Right renal cortex interstitium (tissue), 3 donors: ENCODE measurements at regions not wholly inside any gene's neighbourhood (a gene's known extent, or its start where the extent isn't known, plus 50 kb on each side); places are given as distances from the start of the nearest gene placed in this dataset.
"Not testable (repeated sequence)": the region's sequence is repeated elsewhere in the genome, so short reads cannot be mapped to it uniquely, and the experiment has no call there.

Experiments used
- DNase-seq, 3 donors: peaks; one replicate each; pipeline ENCODE4 v3.0.0-alpha.2; 2013; ENCODE audit warnings: low read depth in 3 of 3, low spot score in 2 of 3

DNA sequence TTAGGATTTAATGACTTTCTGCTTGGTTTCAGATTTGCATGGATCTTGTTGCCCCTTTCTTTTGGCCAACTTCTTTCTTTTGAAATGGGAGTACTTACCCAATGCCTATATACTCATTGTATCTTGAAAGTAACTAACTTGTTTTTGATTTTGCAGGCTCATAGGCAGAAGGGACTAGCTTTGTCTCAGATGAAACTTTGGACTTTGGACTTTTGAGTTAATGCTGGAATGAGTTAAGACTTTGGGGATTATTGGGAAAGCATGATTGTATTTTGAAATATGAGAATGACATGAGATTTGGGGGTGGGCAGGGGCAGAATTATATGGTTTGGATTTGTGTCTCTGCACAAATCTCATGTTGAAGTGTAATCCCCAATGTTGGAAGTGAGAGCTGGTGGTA, 657.1 kb downstream of the TMTC2 start:
- DNase-seq = no peak

DNA sequence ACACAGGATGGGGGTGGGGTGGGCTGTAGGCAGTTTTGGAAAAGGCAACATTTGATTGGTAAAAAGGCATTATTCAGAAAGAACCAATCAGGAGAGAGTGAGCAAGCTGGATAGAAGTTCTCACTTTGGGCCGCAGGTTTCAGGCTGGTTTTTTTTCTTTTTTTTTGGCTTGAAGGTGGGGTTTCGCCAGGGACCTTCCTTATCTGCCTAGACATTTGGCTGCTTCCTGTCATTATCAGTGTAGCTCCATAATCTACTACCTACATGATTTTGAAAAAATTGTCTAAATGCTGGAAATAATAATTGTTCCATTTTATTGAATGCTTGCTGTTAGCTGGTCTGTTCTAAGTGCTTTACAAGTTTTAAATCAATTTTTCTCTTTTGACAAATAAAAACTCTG, 649.0 kb downstream of the TMTC2 start:
- DNase-seq = no peak

DNA sequence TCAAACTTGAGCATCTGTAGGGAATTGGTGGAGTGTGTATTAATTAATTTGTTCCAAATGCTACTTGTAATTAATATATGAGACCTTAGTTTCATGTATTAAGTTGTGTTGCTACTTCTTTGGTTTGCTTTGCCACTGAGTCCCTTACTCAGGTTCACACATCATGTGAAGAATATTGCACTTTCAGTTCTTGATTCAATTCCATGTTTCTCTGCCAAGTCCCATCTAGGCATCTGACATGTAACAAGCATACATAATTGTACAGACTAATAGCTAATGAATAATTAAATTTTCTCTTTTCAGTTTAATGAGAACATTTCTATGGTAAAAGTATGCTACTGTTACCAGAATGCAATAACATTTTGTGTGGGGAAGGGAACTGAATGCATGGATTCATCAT, 640.0 kb downstream of the TMTC2 start:
- DNase-seq = no peak

DNA sequence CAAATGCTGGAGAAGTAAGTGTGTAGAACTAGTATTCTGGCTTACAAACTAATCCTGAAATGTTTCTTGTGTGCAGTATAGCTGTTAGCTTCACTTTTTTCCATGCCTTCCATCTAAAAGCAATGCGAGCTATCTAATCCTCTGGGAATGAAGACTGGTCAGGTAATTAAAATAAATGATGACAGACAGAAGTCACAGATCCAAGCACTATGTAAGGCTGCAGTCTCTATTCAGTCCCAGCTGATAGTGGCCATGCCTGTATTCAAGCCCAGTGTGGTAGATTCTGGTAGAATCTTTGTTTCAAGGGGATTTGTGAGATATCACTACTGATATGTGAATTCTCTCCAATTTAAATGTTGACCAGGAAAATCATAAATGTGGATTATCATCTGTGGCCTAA, 637.2 kb downstream of the TMTC2 start:
- no peak for DNase-seq

DNA sequence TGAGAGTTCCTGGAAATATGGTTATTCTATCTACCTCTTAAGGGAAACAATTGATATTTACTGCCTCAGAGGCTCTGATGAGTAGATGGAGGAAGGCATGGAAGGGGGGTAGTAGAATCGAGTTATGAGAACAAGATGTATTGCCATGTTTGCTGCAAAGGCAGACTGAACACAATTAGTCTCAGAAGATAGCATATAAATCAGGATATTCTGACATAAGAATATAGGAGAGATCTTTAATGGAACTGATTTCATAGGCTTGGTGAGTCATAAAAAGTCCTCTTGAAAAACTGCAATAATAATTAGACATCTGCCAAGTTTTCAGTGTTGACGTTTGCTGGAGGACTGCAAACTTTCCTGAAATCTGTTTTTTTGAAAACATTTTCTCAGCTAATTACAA, 636.1 kb downstream of the TMTC2 start:
- no peak for DNase-seq

DNA sequence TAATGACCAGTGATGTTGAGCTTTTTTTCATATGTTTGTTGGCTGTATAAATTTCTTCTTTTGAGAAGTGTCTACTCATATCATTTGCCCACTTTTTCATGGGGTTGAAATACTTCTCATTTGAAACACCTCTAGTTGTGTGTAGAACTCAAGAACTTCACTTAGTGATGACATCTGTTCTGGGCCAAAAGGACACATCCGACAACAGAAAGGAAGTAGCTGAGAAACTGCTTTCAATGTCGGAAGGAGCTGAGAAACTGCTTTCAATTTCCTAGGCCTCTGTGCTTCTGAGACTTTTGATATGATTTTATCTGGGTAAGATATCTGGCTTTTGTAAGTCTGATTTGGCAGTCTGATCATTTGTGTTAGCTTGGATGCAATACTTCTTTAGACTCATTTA, 635.3 kb downstream of the TMTC2 start:
- no peak for DNase-seq

DNA sequence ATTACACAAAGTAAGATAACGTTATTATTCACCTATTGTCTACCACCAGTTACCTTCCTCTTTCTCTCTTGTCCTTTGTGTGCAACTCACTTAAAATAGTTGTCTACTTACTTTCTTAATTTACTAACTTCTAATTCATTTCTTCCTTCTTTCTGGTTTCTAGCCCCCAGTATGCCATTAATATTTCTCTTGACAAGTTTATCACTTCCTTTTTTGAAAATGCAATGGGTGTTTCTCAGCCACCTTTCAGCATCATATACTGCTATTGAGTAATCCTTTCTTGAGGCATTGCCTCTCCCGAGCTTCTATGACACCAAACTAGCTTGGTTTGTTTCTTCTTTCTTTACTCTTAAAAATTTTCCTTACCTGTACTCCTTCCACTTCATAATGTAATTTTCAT, 633.6 kb downstream of the TMTC2 start:
- no peak for DNase-seq

DNA sequence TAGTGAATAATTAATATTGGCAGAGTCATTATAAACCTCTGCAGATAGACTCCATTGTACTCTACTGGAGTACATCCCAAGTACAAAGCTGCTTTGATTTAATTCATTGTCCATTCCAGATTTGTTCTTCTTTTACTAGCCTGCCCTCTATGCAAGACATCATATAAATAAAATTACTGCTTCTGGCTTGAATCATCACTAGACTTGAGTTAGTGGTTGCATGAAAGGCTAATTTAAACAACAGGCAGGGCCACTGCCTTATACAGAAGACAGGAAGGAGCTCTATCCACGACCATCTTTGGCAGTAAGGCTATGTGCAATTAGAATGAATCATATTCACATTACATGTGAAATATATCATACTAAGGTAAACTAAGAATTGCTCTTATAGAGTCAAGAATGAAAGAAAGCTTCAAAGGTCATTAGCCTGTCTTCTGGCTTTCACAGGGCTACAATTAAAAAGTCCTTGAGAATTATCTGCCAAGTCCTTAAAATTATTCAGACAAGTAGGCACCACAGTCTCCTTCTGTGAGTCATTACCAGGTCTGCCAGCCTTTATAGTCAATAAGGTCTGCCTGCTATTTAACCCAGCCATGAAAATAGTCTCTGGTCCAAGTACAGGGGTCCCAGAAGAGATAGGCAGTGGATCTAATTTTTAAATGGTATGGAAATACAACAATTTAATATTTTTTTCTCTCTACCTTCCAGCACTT, 631.8 kb downstream of the TMTC2 start:
- no peak for DNase-seq

DNA sequence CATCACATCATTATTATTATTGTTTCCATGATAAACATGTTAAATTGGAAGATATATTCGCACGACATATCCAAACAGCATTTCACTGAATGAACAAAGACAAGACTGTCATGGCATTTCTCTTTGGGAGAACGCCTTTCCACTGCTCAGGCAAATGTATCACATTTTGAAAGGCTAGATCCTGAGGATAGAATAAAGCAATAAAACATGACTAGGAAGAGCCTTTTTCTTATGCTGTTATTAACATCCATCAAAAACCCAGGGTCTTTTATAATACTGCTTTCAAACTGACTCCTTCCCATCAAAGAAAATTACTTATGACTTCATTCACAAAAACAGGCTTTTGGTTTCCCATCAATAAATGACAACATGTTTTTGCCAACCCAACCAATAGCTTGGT, 630.9 kb downstream of the TMTC2 start:
- DNase-seq = no peak

DNA sequence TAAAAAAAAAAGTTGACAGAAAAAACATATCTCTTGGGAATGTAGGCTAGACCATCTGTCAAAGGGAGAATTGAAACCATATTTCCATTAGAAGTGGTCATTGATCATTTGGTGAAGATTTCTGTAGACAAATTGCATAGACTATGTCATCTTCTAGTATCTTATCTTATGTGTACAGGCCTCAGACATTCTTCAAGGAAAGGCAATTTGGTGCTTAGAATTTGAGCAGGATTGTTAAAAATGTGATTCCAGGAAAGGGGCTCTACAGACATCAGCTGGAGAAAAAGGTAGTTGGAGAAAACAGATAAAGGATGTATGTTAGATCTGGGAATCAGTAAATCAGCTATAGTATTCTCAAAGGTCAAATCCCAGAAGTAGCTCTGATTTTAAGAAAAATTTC, 627.1 kb downstream of the TMTC2 start:
- no peak for DNase-seq

DNA sequence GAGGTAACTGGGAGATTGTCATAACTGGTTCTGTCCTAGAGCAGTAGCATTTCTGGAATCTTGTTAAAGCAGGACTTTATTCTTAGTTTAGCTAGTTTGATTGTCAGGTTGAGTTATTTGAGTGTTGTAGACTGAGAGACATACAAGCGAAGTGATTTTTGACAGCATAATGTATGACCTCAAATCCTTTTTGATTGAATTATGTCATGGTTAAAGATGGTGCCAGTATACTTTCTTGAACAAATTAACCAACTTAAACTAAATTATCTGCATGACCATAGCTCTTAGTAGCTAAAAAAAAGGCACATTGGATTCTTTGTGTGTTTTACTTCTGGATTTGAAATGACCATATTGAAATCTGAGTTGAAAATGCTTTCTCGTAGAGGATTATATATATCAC, 626.6 kb downstream of the TMTC2 start:
- DNase-seq = no peak

DNA sequence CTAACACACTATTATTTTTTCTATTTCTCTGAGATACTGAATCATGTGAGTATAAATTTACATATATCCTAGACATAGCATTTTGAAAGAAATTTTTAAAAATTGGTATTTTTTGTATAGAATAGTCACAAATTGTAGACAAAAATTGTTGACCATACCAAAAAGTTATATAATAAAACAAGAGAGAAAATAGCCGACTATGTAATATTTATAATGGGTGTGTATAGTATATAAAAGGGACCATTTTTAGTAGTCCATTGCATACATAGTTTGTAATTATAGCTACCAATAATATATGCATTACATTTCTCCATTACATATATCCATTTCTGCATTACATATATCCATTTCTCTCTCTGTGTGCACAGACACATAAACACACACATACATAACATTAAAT, 590.2 kb downstream of the TMTC2 start:
- no peak for DNase-seq

DNA sequence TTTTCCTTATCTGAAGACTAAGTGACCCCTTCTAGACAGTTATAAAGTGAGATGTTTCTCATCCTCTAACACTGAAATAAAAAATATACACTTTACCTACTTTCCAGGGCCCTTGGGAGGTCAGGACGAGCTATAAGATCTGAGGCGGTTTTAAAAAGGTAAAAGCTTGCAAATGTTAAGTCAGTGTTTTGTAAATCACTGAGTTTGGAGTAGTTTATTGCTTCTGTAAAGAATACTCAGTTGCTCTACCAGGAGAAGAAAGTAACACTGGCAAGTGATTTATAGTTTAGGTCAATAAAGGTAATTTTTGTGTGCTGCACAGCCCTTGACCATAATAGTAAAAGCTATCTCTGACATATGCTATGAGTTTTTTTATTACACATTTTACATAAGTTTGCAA, 584.5 kb downstream of the TMTC2 start:
- DNase-seq = no peak

DNA sequence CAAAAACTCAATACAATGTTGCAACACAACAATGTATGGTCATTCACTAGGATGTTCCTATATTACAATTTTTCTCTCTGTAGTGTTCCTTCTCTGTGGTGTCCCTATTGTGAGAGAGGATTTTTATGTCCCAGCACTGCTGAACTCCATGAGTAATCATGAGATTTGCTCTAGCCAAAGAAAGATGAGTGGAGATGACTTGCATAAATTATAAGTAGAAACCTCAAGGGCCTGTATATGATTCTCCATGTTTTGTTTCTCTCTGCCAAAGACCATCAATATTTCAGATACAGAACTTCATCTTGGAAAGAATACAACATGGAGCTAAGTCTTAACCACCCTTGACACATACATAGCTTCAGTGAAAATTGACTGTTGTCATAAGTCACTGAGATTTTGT, 579.1 kb downstream of the TMTC2 start:
- no peak for DNase-seq

DNA sequence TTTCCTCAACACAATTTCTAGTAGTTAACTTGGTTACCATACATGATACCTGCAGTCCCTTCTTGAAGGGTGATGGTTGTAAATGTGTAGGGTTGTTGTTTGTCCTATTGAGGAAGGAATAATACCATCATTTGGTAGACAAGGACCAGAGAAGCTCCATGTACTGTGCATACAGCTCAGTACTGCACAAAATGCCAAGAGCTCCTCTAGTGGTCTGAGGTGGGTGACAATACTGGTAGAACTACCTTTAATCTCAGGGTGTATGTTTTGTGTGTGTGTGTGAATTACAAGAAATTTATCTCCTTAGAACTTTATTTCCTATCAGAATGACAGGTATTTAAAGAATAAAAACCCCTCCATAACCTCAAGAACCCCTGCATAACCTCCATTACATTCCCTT, 575.3 kb downstream of the TMTC2 start:
- DNase-seq = no peak

DNA sequence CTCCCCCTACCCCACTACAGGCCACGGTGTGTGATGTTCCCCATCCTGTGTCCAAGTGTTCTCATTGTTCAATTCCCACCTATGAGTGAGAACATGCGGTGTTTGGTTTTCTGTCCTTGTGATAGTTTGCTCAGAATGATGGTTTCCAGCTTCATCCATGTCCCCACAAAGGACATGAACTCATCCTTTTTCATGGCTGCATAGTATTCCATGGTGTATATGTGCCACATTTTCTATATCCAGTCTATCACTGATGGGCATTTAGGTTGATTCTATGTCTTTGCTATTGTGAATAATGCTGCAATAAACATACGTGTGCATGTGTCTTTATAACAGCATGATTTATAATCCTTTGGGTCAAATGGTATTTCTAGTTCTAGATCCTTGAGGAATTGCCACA, 573.4 kb downstream of the TMTC2 start:
- not testable (repeated sequence) for DNase-seq

DNA sequence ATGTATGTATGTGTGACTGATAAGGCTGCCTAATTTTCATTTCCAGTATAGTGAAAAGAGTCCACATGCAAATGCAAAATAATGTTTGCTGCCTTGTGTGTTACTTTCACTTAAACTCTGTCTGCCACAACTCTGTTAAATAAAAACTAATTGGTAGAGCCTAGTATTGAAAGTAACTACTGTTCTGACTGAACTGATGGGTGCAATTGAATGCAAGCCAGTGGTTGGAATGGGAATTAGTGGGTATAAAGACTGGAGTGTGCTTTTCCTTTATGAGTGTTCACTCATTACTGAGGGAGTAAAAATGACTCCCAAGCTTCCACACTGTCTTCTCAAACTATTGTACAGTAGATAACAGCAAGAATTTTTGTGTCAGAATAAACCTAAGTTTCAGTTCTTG, 571.0 kb downstream of the TMTC2 start:
- no peak for DNase-seq

DNA sequence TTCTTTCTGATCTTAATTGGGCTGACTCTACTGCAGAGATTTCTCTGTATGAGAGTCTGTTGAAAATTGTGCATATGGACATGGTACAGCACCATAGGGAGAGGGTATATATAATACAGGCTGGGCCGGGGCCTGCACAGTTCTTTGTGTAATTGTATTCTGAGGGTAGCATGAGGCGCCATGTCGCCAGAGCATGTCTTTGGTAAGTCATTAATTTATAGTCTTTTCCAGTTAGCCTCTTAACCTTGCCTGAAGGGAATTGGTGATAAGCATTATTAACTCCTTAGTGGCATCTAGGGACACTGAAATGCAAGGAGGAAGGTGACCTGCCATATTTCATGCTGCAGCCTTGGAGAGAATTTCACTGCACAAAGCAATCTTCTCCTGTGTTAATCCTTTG, 569.9 kb downstream of the TMTC2 start:
- DNase-seq = no peak

DNA sequence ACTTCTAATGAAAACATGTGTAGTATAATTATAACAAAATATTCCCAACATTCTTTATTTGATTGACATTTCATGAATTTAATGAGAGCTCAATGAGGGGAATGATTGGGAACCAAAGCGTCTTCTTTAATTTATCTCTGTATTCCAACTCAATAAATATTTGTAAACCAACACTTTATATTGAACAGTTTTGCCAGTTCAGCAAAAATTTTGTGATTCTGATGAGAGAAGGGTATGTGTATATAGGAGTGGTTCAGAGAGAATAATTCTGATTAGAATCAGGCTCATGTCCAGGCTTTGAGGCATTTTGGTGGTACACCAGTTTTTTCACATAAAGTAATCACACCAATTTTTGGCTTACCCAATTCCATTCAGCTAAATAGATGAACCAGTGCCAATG, 564.2 kb downstream of the TMTC2 start:
- no peak for DNase-seq

DNA sequence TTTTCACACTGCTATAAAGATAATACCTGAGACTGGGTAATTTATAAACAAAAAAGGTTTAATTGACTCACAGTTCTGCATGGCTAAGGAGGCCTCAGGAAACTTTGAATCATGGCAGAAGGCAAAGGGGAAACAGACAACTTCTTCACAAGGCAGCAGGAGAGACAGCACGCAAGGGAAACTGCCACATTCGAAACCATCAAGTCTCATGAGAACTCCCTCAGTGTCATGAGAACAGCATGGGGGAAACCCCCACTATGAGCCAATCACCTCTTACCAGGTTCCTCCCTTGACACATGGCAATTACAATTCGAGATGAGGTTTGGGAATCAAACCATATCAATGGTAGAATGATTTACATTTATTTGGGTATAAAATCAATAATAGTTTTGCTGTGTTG, 558.5 kb downstream of the TMTC2 start:
- DNase-seq = no peak

DNA sequence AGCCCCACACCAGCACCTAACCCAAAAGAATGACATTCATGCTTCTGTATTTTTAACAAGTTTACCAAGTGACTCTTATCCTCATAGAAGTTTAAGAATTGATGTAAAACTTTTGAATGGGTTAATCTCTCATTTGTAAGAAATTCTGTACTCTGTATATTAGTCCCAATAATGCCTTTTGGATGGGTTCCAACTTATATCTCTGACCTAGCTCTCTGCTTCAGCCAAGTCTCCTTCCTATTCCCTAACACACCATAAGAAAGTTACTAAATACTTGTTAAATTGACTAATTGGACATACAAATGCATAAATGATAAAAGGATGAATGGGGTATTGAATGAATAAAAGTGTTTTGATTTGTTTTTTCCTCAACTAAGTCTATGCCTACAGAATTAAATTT, 557.3 kb downstream of the TMTC2 start:
- no peak for DNase-seq

DNA sequence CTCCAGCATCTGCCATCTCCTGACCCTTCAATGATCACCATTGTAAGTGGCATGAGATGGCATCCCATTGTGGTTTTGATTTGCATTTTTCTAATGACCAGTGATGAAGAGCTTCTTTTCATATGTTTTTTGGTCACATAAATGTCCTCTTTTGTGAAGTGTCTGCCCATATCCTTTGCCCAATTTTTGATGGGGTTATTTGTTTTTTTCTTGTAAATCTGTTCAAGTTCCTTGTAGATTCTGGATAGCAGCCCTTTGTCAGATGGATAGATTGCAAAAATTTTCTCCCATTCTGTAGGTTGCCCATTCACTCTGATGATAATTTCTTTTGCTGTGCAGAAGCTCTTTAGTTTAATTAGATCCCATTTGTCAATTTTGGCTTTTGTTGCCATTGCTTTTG, 547.3 kb downstream of the TMTC2 start:
- DNase-seq = not testable (repeated sequence)

DNA sequence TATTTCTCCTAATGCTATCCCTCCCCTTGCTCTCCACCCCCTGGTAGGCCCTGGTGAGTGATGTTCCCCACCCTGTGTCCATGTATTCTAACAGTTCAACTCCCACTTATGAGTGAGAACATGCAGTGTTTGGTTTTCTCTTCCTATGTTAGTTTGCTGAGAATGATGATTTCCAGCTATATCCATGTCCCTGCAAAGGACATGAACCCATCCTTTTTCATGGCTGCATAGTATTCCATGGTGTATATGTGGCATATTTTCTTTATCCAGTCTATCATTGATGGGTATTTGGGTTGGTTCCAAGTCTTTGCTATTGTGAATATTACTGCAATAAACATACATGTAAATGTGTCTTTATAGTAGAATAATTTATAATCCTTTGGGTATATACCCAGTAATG, 540.3 kb downstream of the TMTC2 start:
- not testable (repeated sequence) for DNase-seq
